ENCODE measurements at regions not wholly inside any gene's neighbourhood (a gene's known extent, or its start where the extent isn't known, plus 50 kb on each side); places are given as distances from the start of the nearest gene placed in this dataset.

GRCh38 chr21:14825514-14825974 lies 239.3 kb downstream of the NRIP1 start:
- Histone ChIP-seq H4K20me1 (ENCODE audit: control insufficient read depth, extremely low read depth, insufficient read depth, low read length) (no peaks in the 10 kb centered on the region), H2AFZ (ENCODE audit: low read length) (no peak overlapping the region), H3K9ac (ENCODE audit: insufficient read depth, low read length) (no peak overlapping the region), H3K4me3 (replicated peaks in 1 of 4; ENCODE audit: control extremely low read depth in 1 of 4, insufficient read depth in 1 of 4, low read depth in 3 of 4, low read length in 4 of 4) (no peak overlapping the region), H3K4me1 (ENCODE audit: control insufficient read depth, extremely low read depth, insufficient read depth, low read length) (no peaks in the 10 kb centered on the region), H3K36me3 (ENCODE audit: control insufficient read depth, insufficient read depth, low read length) (no peaks in the 10 kb centered on the region), H3K9me3 (ENCODE audit: control insufficient read depth, insufficient read depth, low read depth, low read length) (no peaks in the 10 kb centered on the region), H3K79me2 (ENCODE audit: control insufficient read depth, insufficient read depth, low read length) (no peaks in the 10 kb centered on the region), H3K4me2 (ENCODE audit: extremely low read depth, insufficient read depth, low read length) (no peak overlapping the region), H3K27ac (ENCODE audit: insufficient read depth, low read length) (no peak overlapping the region), H3K27me3 (ENCODE audit: control insufficient read depth, insufficient read depth, low read length) (no peaks in the 10 kb centered on the region)
- TF ChIP-seq CTCF (conservative IDR thresholded peaks at IDR 0.05 in 1 of 2, IDR thresholded peaks at IDR 0.05 in 1 of 2; ENCODE audit: low read depth in 1 of 2, low read length in 2 of 2): no peak
- no peak for TF ChIP-seq EZH2 (IDR thresholded peaks at IDR 0.05; ENCODE audit: low read length, missing control alignments)
- DNase-seq (ENCODE audit: low read depth in 2 of 2): no peak

GRCh38 chr21:14824126-14824525 lies 240.7 kb downstream of the NRIP1 start:
- Histone ChIP-seq H3K36me3 (ENCODE audit: control insufficient read depth, insufficient read depth, low read length) (no peaks in the 10 kb centered on the region), H3K4me1 (ENCODE audit: control insufficient read depth, extremely low read depth, insufficient read depth, low read length) (no peaks in the 10 kb centered on the region), H2AFZ (ENCODE audit: low read length) (no peak overlapping the region), H3K4me3 (replicated peaks in 1 of 4; ENCODE audit: control extremely low read depth in 1 of 4, insufficient read depth in 1 of 4, low read depth in 3 of 4, low read length in 4 of 4) (no peak overlapping the region), H3K9ac (ENCODE audit: insufficient read depth, low read length) (no peak overlapping the region), H3K27ac (ENCODE audit: insufficient read depth, low read length) (no peak overlapping the region), H3K4me2 (ENCODE audit: extremely low read depth, insufficient read depth, low read length) (no peak overlapping the region), H3K27me3 (ENCODE audit: control insufficient read depth, insufficient read depth, low read length) (no peaks in the 10 kb centered on the region), H4K20me1 (ENCODE audit: control insufficient read depth, extremely low read depth, insufficient read depth, low read length) (no peaks in the 10 kb centered on the region), H3K9me3 (ENCODE audit: control insufficient read depth, insufficient read depth, low read depth, low read length) (no peaks in the 10 kb centered on the region), H3K79me2 (ENCODE audit: control insufficient read depth, insufficient read depth, low read length) (no peaks in the 10 kb centered on the region)
- DNase-seq (ENCODE audit: low read depth in 2 of 2): no peak
- TF ChIP-seq CTCF (conservative IDR thresholded peaks at IDR 0.05 in 1 of 2, IDR thresholded peaks at IDR 0.05 in 1 of 2; ENCODE audit: low read depth in 1 of 2, low read length in 2 of 2): no peak

- no peak overlapping the region for H3K9ac ChIP-seq (ENCODE audit: insufficient read depth, low read length)
- no peak overlapping the region for H3K4me2 ChIP-seq (ENCODE audit: extremely low read depth, insufficient read depth, low read length)
- TF ChIP-seq EZH2 (IDR thresholded peaks at IDR 0.05; ENCODE audit: low read length, missing control alignments) (no peak), CTCF (conservative IDR thresholded peaks at IDR 0.05 in 1 of 2, IDR thresholded peaks at IDR 0.05 in 1 of 2; ENCODE audit: low read depth in 1 of 2, low read length in 2 of 2) (no peak)
- H3K9me3 ChIP-seq (ENCODE audit: control insufficient read depth, insufficient read depth, low read depth, low read length): no peaks in the 10 kb centered on the region
- DNase-seq (ENCODE audit: low read depth in 2 of 2): no peak
- H3K79me2 ChIP-seq (ENCODE audit: control insufficient read depth, insufficient read depth, low read length): no peaks in the 10 kb centered on the region
- no peaks in the 10 kb centered on the region for H3K27me3 ChIP-seq (ENCODE audit: control insufficient read depth, insufficient read depth, low read length)
- no peaks in the 10 kb centered on the region for H3K4me1 ChIP-seq (ENCODE audit: control insufficient read depth, extremely low read depth, insufficient read depth, low read length)
- H3K4me3 ChIP-seq (replicated peaks in 1 of 4; ENCODE audit: control extremely low read depth in 1 of 4, insufficient read depth in 1 of 4, low read depth in 3 of 4, low read length in 4 of 4): no peak overlapping the region
- H4K20me1 ChIP-seq (ENCODE audit: control insufficient read depth, extremely low read depth, insufficient read depth, low read length): no peaks in the 10 kb centered on the region
- H2AFZ ChIP-seq (ENCODE audit: low read length): no peak overlapping the region
- no peaks in the 10 kb centered on the region for H3K36me3 ChIP-seq (ENCODE audit: control insufficient read depth, insufficient read depth, low read length)
- H3K27ac ChIP-seq (ENCODE audit: insufficient read depth, low read length): no peak overlapping the region
These were observed 247.5 kb downstream of the NRIP1 start for GRCh38 chr21:14817311-14817710.

Measured in fibroblast of lung (primary cell).